ENCODE measurements at regions not wholly inside any gene's neighbourhood (a gene's known extent, or its start where the extent isn't known, plus 50 kb on each side); places are given as distances from the start of the nearest gene placed in this dataset.

DNA sequence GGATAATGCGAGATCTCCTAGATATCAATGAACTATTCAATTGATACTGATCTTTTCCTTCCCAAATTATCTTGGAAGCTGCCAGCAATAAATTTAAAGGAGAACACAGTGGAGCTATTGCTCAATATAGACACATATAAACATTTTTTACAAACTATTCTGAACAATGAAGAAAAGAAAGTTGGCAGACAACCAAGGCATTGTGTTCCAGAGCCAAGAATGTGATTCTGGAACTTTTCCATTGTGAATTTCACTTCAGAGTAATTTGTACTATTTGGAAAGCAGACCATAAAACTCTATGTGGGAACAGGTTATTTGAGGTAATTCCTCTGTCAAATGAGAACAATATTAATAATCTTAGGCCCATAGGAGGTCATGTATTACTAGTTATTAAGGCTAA, 588.2 kb downstream of the IRS1 start:
- TF ChIP-seq, protein P1, sequence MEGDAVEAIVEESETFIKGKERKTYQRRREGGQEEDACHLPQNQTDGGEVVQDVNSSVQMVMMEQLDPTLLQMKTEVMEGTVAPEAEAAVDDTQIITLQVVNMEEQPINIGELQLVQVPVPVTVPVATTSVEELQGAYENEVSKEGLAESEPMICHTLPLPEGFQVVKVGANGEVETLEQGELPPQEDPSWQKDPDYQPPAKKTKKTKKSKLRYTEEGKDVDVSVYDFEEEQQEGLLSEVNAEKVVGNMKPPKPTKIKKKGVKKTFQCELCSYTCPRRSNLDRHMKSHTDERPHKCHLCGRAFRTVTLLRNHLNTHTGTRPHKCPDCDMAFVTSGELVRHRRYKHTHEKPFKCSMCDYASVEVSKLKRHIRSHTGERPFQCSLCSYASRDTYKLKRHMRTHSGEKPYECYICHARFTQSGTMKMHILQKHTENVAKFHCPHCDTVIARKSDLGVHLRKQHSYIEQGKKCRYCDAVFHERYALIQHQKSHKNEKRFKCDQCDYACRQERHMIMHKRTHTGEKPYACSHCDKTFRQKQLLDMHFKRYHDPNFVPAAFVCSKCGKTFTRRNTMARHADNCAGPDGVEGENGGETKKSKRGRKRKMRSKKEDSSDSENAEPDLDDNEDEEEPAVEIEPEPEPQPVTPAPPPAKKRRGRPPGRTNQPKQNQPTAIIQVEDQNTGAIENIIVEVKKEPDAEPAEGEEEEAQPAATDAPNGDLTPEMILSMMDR (IDR thresholded peaks at IDR 0.05): no peak
- no peak for TF ChIP-seq POLR2AphosphoS5 (IDR thresholded peaks at IDR 0.05; ENCODE audit: low read depth, low read length)
- TF ChIP-seq TCF7L2 (IDR thresholded peaks at IDR 0.05; ENCODE audit: low read depth, low read length): no peak
- TF ChIP-seq, protein P2, sequence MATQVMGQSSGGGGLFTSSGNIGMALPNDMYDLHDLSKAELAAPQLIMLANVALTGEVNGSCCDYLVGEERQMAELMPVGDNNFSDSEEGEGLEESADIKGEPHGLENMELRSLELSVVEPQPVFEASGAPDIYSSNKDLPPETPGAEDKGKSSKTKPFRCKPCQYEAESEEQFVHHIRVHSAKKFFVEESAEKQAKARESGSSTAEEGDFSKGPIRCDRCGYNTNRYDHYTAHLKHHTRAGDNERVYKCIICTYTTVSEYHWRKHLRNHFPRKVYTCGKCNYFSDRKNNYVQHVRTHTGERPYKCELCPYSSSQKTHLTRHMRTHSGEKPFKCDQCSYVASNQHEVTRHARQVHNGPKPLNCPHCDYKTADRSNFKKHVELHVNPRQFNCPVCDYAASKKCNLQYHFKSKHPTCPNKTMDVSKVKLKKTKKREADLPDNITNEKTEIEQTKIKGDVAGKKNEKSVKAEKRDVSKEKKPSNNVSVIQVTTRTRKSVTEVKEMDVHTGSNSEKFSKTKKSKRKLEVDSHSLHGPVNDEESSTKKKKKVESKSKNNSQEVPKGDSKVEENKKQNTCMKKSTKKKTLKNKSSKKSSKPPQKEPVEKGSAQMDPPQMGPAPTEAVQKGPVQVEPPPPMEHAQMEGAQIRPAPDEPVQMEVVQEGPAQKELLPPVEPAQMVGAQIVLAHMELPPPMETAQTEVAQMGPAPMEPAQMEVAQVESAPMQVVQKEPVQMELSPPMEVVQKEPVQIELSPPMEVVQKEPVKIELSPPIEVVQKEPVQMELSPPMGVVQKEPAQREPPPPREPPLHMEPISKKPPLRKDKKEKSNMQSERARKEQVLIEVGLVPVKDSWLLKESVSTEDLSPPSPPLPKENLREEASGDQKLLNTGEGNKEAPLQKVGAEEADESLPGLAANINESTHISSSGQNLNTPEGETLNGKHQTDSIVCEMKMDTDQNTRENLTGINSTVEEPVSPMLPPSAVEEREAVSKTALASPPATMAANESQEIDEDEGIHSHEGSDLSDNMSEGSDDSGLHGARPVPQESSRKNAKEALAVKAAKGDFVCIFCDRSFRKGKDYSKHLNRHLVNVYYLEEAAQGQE (IDR thresholded peaks at IDR 0.05; ENCODE audit: insufficient read depth in 1 of 2, low read depth in 2 of 2, low read length in 1 of 2): no peak

Data from Panc1 (cell line).